ENCODE measurements at regions not wholly inside any gene's neighbourhood (a gene's known extent, or its start where the extent isn't known, plus 50 kb on each side); places are given as distances from the start of the nearest gene placed in this dataset.

DNA sequence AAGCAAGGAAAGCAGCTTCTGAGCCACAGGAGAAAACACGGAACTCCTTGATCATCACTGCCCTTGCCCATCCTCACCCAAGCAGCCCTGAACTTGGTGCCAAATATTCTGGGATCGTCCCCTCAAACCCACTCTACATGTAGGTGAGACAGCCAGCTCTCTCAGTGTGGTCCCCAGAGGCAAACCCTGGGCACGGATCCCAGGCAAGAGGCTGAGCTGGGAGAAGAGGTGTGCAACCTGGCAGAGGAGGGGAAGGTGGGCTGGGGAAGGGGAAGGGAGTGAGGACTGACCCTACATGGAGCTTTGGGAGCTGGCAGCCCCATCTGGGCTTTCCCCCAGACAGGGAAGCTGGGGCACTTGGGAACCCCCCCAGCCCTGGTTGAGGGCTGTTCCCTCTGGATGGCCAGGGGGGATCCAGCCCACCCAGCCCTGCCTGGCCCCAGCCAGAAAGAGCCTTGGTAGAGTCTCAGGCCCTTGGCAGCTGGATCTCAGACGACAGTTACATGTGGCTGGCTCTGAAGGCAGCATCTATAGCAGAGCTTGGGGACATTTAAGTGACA lies 186.2 kb upstream of the CST7 start:
- no peak for DNase-seq (ENCODE audit: low read depth)

DNA sequence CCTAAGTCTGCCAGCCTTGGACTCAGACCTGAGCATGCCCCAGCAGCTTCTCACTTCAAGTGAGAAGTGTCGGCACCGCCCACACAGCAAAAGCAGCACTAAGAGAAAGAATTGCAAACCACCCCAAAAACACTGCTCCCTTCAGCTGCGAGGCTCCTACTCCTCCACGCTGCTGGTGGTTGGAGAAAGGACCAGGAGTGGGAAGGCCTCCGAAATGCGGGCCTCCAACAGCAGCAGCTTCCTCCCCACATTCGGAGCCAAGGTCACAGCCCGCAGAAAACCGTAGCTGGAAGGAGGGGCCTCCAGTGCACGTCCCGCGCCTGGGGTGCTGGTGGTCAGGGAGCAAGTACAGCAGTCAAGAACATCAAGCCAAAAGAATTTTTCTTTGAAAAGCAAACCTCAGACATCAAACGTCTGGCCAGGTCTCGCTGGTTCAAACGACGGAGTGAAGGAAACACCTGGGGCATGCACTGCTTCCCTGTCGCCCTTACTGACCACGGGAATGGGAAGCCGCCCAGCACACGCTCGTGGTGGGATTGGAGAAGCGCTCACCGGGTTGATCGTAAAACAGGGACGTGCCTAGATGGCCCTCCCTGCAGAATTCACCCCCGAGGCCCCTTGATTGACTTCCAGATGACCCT lies 185.6 kb upstream of the CST7 start:
- no peak for DNase-seq (ENCODE audit: low read depth)

DNA sequence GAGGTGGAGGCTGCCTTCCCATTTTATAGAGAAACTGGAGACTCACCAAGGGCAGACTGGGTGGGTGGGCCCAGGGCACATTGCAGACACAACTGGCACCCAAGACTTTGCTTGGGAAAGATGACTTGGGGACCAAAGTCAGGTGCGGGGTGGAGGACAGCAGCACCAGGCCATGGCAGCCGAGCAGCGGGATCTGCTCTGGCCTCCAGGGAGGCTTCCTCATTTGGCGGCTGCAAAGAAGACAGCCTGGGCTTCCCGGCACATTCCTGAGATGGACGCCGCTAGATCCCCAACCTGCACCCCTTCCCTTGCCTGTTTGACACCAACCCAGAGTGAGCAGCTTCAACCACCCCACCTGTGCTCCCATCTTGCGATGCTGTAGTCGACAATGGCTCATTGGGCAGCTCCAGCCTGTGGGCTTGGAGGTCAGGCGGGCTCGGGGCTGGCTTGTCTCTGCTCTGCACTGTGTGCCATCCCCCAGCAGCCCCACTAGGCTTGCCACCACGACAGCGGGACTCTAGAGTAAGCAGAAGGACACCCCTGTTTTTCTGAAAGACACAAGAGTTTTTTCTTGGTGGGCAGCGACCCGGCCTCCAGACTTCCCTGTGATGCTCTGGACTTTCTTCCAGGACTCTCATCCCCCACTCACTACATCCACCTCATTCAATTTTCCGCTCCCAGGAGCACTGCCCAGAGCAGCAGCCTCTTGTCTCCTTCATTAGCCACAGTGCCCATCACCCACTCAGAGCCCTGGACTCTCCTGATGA lies 184.9 kb upstream of the CST7 start:
- no peak for DNase-seq (ENCODE audit: low read depth)

DNA sequence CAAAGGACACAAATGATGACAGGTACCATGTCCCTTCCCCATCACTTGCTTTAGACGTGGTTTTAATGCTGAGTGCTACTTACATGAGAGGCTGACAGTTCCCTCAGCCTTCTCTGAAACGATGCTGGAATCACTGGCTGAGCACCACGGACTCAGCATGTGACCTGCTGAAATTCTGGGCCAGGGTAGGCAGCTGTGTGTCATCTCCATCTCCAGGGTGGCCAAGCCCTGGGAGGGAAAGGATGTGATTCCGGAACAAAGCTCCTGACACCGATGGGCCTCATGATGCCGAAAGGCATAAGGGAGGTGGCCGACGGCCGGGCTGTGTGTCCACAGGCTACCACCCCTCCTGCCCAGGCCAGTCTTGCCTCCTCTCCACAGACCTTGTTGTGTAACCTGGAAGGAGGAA lies 184.3 kb upstream of the CST7 start:
- DNase-seq (ENCODE audit: low read depth) = no peak

DNA sequence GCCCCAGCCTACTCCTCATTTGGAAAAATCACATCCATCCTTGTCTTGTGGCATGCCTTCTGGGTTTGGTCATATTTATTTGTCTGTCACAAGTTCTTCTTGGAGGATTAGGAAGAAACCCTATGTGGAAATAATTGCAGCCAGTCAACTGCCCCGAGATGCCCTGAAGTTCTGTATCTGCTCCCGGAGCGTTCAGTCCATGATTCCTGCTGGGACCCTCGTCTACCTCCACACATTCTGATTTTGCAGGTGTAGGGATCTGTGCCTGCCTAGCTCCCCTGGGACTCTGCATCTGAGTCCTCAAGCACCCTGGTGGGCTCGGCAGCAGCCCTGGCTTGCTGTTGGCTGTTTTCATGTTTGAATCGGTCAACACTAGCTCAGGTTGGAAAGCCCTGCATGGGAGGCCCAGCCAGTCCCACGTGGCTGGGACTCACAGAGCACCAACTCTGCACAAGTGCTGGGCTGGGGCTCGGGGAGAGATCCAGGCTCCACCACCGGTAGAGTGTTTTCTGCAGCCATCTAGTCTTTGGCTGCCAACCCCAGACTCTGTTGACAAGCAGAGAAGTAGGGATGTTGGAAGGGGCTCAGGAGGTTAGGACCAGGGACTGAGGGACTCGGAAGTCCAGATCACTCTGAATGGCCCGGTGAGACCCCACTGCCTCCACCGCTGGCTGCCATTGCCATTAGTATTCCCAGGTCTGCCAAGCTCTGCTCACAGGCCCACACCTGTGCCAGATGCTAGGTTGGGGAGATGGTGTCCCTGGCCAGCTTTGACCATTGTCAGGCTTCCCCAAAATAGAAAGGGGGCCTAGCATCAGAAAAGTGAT lies 183.5 kb upstream of the CST7 start:
- no peak for DNase-seq (ENCODE audit: low read depth)

DNA sequence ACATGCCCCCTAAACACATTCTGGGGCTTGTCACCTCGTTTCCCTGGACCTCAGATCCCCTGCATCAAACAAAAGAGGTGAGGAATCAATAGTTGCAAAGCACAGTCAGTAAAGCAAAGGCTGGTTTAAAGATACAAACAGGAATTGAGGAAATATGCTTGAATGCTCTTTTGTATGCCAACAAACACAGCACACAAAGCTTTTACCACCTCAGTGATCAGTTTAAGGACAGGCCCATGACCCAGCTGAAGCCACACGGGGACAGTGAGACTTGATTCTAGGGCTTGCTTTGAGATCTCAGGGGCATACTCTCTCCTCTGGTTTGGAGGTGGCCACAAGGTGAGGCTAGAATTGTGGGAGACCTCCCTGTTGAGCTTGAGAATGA lies 182.9 kb upstream of the CST7 start:
- no peak for DNase-seq (ENCODE audit: low read depth)

DNA sequence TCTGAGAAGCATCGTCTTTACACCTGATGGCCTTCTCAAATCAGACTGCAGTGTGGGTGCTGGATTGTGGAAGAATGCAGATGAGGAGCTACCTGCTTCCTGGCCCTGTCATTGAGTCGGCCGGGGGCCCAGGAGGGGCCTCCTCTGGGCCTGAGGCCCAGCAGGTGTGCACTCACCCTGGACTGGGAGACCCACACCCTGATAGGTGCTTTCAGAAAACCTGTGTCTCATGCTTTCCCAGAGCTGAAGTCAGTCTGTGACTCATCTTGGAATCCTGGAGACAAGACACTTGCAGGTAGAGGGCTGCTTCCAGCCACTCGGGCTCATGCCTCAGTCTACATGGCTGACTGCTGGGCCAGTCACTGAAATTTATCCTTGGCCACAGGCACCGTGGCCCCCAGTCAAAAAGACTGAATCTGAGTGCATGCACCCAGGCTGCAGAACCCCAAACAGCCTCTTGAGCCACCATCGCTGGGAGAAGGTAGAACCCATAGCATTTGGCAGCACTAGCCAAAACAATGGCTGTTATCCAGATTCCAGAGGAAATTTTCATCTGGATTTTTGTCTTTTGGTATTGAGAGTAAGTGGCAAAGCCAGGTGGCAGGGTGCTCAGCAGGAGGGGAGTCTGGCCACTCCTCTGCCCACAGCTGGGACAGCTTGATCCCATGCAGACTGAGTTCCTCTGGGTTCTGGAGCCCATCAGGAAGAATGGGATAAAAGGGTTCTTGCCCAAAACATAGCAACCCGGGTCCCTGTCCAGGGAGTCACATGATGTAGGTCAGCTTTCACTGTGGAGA lies 182.0 kb upstream of the CST7 start:
- DNase-seq (ENCODE audit: low read depth) = no peak

DNA sequence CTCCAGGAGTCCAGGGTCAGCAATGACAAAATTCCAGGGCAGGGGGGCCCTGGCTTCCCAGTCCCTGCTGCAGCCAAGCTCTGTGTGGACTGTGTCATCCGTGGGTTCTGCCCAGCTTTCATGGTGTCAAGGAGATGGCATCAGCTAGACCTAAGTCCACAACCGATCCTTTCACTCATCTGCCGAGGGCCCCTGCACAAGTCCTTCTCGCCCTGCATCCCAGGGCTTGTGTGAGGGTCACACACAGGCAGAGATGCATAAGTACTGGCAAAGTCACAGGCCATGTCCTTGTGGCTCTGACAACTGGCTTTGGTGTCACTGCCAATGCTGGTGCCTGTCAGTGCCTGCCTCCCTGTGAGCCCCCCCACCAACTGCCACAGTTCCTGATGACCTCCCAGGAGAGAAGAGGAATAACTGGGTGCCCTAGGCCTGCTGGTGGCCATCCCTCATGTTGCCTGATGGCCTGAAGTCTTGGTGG lies 181.4 kb upstream of the CST7 start:
- no peak for DNase-seq (ENCODE audit: low read depth)

DNA sequence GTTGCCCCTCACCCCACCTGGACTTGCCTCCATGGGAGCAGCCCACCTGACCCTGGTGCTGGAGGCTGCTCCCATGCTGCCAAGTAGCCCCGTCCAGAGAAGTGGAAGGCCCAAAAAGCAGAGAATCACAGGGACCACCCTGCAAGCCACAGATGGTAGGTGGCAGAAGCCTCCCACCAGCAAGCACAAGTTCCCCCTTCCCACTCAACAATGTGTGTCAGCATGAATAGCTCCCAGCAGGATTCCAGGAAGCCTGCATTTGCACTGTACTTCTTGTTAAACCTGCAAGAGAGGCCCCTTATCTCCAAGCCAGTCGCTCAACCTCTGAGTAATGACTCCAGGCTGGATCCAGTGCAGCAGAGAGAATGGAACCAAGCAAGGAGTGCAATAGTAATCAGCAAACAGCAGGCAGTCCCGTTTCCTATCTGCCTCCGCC lies 180.8 kb upstream of the CST7 start:
- peak; percentile 57 for DNase-seq (ENCODE audit: low read depth)

DNA sequence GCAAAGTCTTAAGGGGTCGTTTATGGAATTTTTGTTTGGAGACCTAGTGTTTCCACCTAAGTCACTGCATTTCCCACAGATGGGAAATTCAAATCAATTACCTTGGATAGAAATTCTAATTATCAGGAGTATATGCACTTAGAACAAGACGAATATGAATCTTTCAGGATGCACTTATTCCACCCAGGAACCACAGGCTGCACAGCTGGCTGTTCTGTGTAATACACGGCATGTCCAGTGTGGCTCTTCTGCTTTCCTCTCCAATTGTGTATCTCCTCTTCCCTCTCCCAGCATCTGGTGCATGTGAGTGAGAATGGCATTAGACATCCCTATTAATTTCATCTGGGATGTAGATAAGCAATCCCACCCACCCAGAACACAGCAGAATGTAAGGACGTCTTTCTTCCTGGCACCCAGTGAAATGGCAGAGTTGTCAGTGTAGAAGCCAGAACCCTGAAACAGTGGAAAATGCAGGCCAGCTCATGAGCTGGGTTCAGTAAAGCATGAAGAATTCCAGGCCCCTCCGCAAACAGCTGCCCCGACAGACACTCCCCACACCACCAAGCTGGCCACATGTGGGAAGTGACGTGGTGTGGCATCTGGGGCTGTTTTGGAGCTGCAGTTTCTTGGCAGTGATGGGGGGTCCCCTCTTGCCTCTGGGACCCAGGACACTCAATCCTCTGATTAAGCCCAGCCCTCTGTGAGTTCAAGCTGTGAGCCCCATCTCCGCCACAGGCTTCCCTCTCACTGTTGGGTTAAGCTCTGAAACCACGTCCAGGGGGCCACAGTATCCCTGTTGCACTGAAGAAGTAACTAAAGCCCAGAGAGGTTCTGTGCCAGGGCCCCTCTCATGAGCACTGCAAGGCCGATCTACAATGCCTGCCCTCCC lies 180.1 kb upstream of the CST7 start:
- DNase-seq (ENCODE audit: low read depth) = no peak

DNA sequence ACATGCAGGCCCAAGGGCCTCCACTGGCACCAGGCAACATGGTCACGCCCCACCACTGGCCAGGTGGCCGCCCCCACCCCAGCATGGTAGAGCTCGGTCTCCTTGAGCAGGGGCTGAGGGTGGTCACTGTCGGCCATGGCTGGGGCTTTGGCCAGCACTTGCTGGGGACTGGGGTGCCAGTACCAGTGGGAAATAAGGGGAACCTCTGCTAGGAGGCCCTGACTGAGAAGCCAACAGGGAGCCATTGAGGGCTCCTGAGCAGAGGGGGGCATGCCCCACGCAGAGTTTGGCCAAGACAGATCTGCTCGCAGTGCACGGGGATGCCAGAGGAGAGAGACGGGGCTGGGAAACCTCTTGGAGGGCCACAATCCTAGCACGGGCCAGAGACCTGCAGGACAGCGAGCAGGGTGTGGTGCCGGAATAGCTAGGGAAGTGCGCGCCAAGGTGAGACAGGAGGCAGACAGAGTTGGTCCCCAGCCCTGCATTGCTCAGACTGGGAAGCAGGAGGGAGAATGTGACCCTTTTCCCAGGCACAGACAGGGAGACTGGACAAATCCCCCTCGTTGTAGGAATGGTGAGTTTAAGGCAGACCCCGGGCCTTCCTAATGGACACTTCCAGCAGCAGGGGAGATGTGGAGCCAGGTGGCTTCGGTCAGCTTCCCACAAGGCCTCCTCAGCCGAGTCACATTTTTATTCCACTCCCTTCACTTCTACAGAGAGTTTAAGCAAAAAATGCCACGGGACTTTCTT lies 179.0 kb upstream of the CST7 start:
- no peak for DNase-seq (ENCODE audit: low read depth)

DNA sequence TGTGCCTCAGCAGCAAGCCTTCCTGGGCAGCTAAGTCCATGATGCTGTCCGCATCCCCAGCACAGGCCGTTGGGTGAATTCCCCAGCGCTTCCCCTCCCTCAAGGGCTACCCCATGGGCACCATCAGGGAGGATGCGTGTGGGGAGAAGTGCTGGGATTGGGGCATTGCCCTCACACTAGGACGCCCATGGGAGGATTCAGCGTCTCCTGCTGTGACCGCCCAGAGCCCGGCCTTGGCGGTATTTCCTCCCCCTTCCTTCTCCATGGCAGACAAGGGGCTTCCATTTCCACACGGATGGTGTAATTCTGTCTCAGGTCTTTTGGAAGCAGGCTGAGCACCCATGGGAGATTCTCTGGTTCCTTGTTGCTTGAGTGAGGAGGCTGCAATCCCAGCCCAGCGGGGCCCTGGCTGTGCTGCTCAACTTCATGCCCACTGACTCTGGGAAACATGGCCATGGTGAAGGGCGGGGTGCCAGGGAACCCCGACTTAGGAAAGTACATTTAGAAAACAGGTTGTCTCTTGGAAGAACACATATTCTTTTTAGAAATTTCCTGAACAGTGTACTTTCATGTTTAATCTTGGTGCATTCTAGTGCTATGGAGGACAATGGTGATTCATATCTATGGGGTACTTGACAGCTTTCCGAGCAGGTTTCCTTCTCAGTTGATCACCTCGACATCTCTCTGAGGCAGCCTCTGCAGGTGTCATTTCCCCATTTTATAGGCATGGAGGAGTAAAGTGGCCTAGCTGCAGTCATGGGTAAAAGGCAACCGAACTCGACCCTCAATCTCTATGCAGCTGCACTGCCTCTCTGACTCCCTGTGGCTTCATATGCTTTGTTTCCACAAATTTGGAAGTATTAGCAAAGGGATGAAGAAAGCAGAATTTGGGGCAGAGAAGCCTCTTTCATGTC lies 178.2 kb upstream of the CST7 start:
- no peak for DNase-seq (ENCODE audit: low read depth)

DNA sequence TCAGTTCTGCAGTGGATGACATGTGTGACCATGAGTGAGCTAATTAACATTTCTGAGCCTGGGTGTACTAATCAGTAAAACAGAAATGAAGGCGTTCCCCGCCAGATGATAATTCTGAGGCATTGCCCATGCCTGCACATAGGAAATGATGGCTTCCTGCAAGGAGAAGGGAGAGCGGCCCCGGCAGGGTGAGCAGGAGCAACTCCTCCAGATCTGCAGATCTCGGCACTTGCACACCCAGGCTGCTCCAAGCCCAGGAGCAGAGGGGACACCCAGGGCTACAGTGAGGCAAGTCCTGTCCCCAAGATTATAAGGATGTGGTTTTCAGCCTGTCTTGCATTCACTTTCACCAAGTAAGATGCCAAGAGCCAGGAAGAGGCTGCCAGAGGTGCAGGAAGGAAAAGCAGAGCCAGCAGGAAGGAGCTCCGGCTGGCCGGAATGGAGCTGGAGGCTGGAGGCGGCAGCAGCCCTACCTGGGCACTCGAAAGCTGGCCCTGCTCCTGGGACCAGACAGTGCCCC lies 177.5 kb upstream of the CST7 start:
- no peak for DNase-seq (ENCODE audit: low read depth)

DNA sequence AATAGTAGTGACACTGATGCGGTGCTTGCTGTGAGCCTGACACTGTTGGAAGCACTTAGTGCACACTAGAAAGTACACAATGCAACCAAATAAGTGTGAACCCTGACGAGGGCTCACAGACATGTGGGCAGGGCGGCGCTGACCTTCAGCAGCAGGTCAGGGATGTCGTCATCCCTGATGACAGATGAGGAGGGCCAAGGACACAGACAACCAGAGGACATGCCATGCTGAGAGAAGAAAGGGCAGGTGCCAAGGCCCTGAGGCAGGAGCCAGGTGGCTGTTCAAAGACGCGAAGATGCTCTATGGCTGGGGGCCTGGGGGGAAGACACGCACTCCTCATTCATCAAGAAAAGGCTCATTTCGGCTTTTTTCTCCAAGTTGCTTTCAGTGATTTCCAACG lies 176.4 kb upstream of the CST7 start:
- DNase-seq (ENCODE audit: low read depth) = no peak

DNA sequence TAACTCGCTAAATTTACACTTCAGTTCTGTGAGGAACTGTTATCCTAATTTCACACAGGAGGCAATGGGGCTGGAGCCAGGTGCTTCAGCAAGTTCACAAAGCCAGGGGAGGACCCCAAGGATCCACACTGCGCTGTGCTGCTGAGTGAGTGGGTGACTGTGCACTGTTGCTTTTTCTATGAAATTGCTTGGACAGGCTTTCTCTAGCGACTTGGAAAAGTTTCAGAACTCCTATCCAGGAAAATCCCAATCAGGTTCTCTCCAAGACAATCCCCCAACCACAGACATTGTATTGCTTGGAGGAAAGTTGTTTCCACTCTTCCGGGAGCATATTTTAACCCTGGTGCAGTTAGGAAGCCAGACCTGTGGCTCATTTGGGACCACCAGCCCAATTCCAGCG lies 175.9 kb upstream of the CST7 start:
- no peak for DNase-seq (ENCODE audit: low read depth)

DNA sequence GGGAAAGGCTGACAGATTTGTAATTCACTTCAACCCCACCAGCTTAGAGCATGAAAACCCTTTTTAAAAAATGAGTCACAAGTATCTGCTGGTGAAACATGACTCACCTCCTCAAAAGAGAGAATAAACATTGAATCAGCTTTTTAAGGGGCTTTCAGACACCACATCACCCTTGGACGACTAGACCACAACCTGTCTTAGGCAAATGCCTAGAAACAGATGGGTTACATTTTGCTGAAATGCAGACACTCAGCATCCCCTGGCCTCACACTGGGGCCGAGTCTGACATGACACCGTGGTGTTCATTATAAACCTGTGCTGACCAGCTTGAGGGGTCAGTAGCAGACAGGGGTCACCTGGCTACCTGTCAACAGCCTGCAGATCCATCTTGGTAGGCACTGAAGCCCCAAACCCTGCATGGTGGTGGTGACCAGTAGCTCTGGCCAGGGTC lies 175.3 kb upstream of the CST7 start:
- peak; percentile 86 for DNase-seq (ENCODE audit: low read depth)

DNA sequence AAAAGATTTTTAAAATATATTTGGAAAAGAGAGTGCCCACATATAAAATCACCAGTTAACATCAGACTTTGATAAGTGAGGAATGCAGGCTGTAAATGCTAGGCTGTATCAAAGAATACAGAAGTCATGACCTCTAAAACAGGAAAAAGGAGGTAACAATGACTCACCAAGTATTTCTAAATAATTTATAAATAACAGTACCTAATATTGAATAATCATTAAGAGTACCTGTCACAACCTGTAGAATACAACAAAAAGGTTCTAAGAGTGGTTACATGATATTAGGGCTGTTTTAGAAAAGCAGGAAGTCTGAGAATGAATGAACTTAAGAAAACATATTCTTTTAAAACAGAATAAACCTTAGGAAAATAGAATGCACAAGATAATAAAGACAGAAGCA lies 173.1 kb upstream of the CST7 start:
- DNase-seq (ENCODE audit: low read depth) = no peak

DNA sequence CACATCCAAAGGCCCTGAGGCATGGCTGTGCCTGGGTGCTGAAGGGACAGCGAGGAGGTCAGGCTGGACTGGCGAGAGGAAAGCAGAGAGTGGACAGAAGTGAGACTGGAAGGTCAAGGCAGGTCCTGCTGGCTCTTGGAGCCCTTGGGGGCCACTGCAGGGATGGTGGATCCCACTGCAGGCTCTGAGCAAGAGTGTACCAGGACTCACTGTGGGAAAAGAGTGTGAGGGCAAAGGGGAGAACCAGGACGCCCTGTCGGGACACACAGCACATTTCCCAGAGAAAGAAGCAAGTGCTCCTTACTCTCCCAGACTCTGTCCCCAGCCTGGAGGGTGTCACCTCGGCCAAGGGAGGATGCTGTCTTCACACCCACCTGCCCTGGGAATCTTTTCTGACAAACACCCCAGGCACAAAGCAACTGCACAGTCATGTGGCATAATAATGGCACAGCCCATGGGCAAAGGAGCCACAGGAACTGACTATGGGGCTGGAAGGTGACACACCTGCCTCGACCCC lies 172.3 kb upstream of the CST7 start:
- DNase-seq (ENCODE audit: low read depth) = no peak

Data from non-pigmented ciliary epithelial cell (primary cell).